ENCODE measurements at regions not wholly inside any gene's neighbourhood (a gene's known extent, or its start where the extent isn't known, plus 50 kb on each side); places are given as distances from the start of the nearest gene placed in this dataset.

DNA sequence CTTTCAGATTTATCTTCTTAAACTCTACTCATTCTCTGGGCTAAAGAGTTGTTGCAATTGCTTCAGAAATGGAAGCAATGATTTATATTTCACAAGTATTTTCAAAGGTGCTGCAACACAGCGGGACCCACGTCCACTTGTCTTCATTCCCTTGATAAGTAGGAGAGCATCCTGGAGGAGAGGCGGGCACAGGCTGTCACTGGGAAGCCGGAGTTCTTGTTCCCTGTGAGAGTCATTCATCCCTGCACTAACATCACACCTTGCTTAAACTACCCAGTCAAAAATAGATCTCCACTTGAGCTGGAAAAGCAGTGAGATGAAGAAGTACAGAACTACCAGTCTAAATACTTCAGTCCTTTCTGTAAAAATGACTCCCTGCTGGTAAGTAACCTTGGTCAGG is 160.5 kb upstream of the RASSF8 start:
- no peak for TF ChIP-seq EZH2 (optimal IDR thresholded peaks at IDR 0.05; ENCODE audit: low read depth, low read length)
- TF ChIP-seq, protein P1, sequence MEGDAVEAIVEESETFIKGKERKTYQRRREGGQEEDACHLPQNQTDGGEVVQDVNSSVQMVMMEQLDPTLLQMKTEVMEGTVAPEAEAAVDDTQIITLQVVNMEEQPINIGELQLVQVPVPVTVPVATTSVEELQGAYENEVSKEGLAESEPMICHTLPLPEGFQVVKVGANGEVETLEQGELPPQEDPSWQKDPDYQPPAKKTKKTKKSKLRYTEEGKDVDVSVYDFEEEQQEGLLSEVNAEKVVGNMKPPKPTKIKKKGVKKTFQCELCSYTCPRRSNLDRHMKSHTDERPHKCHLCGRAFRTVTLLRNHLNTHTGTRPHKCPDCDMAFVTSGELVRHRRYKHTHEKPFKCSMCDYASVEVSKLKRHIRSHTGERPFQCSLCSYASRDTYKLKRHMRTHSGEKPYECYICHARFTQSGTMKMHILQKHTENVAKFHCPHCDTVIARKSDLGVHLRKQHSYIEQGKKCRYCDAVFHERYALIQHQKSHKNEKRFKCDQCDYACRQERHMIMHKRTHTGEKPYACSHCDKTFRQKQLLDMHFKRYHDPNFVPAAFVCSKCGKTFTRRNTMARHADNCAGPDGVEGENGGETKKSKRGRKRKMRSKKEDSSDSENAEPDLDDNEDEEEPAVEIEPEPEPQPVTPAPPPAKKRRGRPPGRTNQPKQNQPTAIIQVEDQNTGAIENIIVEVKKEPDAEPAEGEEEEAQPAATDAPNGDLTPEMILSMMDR (IDR thresholded peaks at IDR 0.05; ENCODE audit: low read length) = no peak

All from MM.1S (cell line).